Tibial artery (tissue), 4 donors: ENCODE measurements at regions not wholly inside any gene's neighbourhood (a gene's known extent, or its start where the extent isn't known, plus 50 kb on each side); places are given as distances from the start of the nearest gene placed in this dataset.

ENCODE experiments used
- DNase-seq, 2 donors: peaks; one replicate each; pipeline ENCODE4 v3.0.0-alpha.2; 2019
- H3K27ac ChIP-seq, 2 donors: fragments of 200-600 bp; sonication (generic) in 1 of 2; 1 replicate in 1 of 2; 2 replicates in 1 of 2; pipeline ENCODE4 v1.5.1; 2018 to 2019; ENCODE audit warnings: mild to moderate bottlenecking in 1 of 2
- H3K27me3 ChIP-seq, 2 donors: fragments of 200-600 bp; sonication (generic) in 1 of 2; one replicate each; pipeline versions ENCODE4 v1.5.1 to v1.6.0; 2016 to 2019
- H3K36me3 ChIP-seq, 3 donors: fragments of 200-600 bp; sonication (generic) in 2 of 3; one replicate each; pipeline ENCODE4 v1.5.1; 2016 to 2019; ENCODE audit warnings: mild to moderate bottlenecking in 2 of 3
- H3K4me1 ChIP-seq, 4 donors: fragments of 200-600 bp; sonication (generic) in 2 of 4; 1 replicate in 3 of 4; 2 replicates in 1 of 4; pipeline ENCODE4 v1.5.1; 2016 to 2019
- H3K4me3 ChIP-seq, 2 donors: fragments of 200-600 bp; sonication (generic) in 1 of 2; 1 replicate in 1 of 2; 2 replicates in 1 of 2; pipeline ENCODE4 v1.5.1; 2018 to 2019; ENCODE audit warnings: mild to moderate bottlenecking in 2 of 2
- H3K9me3 ChIP-seq, 3 donors: fragments of 200-600 bp; sonication (generic) in 1 of 3; one replicate each; pipeline ENCODE4 v1.5.1; 2016 to 2019
- intact Hi-C: fragments of 100-400 bp; cut with DNase I; formaldehyde crosslinking; loops from one replicate; pipeline ENCODE4 v1.15.0; 2023; ENCODE audit warnings: low total_unique reads
- TF ChIP-seq, protein P1 (sequence below), 2 experiments: fragments of 200-600 bp in 1 of 2; fragments of 450-650 bp in 1 of 2; IDR thresholded peaks; one replicate each; pipeline ENCODE4 v1.5.1; 2017 to 2019; ENCODE audit warnings: antibody characterized with exemption in 2 of 2, mild to moderate bottlenecking in 1 of 2, moderate library complexity in 1 of 2

DNA sequence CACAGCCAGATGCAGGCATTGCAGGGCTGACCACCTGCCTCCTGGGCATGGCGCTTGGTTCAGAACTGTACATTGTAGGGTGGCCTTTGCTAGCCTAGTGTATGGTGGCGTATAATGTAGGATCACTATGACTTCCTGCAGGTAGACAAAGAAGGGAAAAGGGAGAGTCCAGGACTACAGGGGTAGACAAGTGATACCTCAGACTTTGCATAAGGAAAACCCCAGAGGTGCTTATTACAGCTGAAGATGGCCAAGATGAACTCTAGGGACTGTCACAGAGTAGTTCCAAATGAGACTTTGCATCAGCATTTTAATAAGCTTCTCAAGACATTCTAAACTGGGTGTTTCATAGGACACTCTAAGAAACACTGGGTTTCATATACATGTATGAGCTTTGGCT, 116.4 kb upstream of the PUDP start:
- H3K4me3 ChIP-seq = no peak overlapping the region
- H3K27me3 ChIP-seq = no peaks in the 10 kb centered on the region
- no peak overlapping the region for H3K27ac ChIP-seq
- intact Hi-C loops = no loop called here
- TF ChIP-seq, protein P1, sequence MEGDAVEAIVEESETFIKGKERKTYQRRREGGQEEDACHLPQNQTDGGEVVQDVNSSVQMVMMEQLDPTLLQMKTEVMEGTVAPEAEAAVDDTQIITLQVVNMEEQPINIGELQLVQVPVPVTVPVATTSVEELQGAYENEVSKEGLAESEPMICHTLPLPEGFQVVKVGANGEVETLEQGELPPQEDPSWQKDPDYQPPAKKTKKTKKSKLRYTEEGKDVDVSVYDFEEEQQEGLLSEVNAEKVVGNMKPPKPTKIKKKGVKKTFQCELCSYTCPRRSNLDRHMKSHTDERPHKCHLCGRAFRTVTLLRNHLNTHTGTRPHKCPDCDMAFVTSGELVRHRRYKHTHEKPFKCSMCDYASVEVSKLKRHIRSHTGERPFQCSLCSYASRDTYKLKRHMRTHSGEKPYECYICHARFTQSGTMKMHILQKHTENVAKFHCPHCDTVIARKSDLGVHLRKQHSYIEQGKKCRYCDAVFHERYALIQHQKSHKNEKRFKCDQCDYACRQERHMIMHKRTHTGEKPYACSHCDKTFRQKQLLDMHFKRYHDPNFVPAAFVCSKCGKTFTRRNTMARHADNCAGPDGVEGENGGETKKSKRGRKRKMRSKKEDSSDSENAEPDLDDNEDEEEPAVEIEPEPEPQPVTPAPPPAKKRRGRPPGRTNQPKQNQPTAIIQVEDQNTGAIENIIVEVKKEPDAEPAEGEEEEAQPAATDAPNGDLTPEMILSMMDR (IDR thresholded peaks at IDR 0.05) = no peak
- peaks cover 0 to 16% (median 3%) of the 10 kb centered on the region in 3 donors for H3K36me3 ChIP-seq
- peaks cover 0 to 5% (median 0%) of the 10 kb centered on the region in 3 donors for H3K9me3 ChIP-seq
- no peaks in the 10 kb centered on the region for H3K4me1 ChIP-seq
- no peak for DNase-seq

DNA sequence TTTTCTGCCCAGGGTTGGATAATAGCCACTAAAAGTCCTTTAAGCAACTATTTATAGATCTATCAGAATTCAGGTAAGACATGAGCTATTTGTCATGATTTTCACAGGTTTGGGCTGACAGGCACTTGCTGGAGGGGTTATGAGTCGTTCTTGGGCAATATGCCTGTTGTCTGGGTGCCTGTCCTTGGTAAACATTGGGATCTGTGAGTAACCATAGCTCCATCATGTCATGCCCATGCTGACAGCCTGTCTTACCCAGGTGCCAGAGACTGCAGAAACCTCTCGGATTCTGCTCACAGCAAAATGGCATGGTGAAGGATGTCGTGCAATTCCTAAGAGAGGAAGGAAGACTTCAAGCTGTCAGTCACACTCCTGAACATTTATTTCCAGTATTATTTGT, 116.0 kb upstream of the PUDP start:
- Histone ChIP-seq H3K4me3 (no peak overlapping the region), H3K36me3 (peaks cover 0 to 17% (median 7%) of the 10 kb centered on the region in 3 donors), H3K27me3 (no peaks in the 10 kb centered on the region), H3K4me1 (no peaks in the 10 kb centered on the region), H3K27ac (no peak overlapping the region), H3K9me3 (peaks cover 0 to 5% (median 0%) of the 10 kb centered on the region in 3 donors)
- TF ChIP-seq, protein P1 (IDR thresholded peaks at IDR 0.05) = no peak
- intact Hi-C loops = no loop called here
- no peak for DNase-seq

DNA sequence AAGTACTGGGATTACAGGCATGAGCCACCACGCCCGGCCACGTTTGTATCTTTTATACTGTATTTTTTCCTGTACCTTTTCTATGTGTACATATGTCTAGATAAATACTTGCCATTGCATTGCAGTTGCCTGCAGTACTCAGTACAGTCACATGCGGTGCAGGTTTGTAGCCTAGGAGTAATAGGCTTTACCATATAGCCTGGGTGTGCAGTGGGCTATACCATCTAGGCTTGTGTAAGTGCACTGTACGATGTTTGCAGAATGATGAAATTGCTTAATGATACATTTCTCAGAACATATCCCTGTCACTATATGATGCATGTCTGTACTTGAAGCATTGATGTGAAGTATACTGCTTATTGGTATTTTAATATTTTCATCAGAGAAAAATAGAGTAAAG, 115.4 kb upstream of the PUDP start:
- Histone ChIP-seq H3K36me3 (peaks cover 0 to 17% (median 7%) of the 10 kb centered on the region in 3 donors), H3K9me3 (peaks cover 0 to 5% (median 0%) of the 10 kb centered on the region in 3 donors), H3K27me3 (no peaks in the 10 kb centered on the region), H3K4me3 (no peak overlapping the region), H3K27ac (no peak overlapping the region), H3K4me1 (no peaks in the 10 kb centered on the region)
- TF ChIP-seq, protein P1 (IDR thresholded peaks at IDR 0.05) = no peak
- intact Hi-C loops = no loop called here
- no peak for DNase-seq

DNA sequence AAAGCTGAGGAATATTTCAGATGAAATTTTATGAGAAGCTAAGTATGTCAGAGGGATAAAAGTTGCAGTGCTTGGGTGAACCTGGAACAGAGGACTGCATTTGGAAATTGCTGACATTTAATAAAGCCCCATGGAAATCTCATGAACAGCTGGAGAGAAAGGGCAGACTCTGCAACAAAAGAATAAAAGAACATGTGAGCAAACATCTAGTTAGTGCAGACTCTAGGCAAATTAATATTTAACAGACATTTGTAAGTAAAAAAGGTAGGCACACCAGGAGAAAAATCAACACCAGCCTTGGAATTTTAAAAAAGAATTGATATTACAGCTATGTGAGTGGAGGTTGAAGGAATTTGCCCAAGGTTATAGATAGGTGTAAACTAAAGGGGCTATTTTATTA, 114.6 kb upstream of the PUDP start:
- TF ChIP-seq, protein P1 (IDR thresholded peaks at IDR 0.05) = no peak
- DNase-seq = no peak
- Histone ChIP-seq H3K27ac (no peak overlapping the region), H3K4me3 (no peak overlapping the region), H3K9me3 (peaks cover 0 to 5% (median 0%) of the 10 kb centered on the region in 3 donors), H3K27me3 (no peaks in the 10 kb centered on the region), H3K36me3 (peaks cover 0 to 17% (median 7%) of the 10 kb centered on the region in 3 donors), H3K4me1 (no peaks in the 10 kb centered on the region)
- intact Hi-C loops = no loop called here

DNA sequence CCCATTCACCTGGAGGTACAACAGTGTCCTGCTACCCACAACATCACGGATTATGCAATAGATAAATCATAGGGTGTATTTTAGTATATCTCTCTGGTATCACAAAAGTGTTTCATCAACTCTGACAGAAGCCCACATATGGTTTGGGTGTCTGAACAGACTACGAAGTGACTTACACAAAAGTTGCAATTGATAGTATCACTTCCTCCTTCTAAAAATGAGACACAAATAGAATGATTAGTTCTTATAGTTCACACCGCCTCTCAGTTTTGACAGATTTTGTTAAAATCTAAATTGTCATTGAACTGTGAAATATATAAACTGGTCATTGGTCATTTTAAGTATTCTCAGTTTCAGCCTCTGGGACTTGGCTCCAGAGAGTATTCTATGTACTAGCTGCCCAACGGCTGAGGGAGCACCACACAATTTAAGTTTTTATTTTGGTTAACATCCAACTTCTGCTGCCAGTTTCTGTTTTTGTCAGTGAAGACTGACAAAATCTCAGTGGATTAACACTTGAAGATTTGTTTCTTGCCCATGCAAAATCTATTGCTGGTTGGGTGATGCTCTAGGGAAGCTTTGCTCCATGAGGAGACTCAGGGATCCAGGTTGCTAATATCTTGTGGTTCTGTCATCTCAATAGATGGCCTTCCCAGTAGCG, 113.8 kb upstream of the PUDP start:
- no peak overlapping the region for H3K27ac ChIP-seq
- H3K4me1 ChIP-seq = no peaks in the 10 kb centered on the region
- no peaks in the 10 kb centered on the region for H3K27me3 ChIP-seq
- TF ChIP-seq, protein P1 (IDR thresholded peaks at IDR 0.05) = no peak
- H3K4me3 ChIP-seq = no peak overlapping the region
- intact Hi-C loops = no loop called here
- H3K36me3 ChIP-seq = peaks cover 0 to 23% (median 7%) of the 10 kb centered on the region in 3 donors
- H3K9me3 ChIP-seq = peaks cover 0 to 5% (median 0%) of the 10 kb centered on the region in 3 donors
- DNase-seq = no peak
